Ovary (tissue), 7 donors: ENCODE measurements at regions not wholly inside any gene's neighbourhood (a gene's known extent, or its start where the extent isn't known, plus 50 kb on each side); places are given as distances from the start of the nearest gene placed in this dataset.

Experiments used
- DNase-seq, 5 donors: peaks; one replicate each; pipeline ENCODE4 v3.0.0-alpha.2; 2019 to 2020
- H3K27ac ChIP-seq, 2 donors: fragments of 200-600 bp; one replicate each; pipeline versions ENCODE4 v1.5.1 to v1.8.0; 2019 to 2022
- H3K27me3 ChIP-seq: fragments of 200-600 bp; one replicate; pipeline ENCODE4 v1.8.0; 2022
- H3K36me3 ChIP-seq: fragments of 200-600 bp; sonication (generic); one replicate; pipeline ENCODE4 v1.5.1; 2019
- H3K4me1 ChIP-seq: one replicate; pipeline ENCODE4 v1.8.1; 2013; ENCODE audit warnings: mild to moderate bottlenecking, moderate library complexity; ENCODE audit not compliant: insufficient read depth
- H3K4me3 ChIP-seq: fragments of 200-600 bp; sonication (generic); one replicate; pipeline ENCODE4 v1.5.1; 2017
- H3K9me3 ChIP-seq, 2 donors: fragments of 200-600 bp in 1 of 2; sonication (generic) in 1 of 2; one replicate each; pipeline versions ENCODE4 v1.5.1 to v1.8.1; 2013 to 2019; ENCODE audit warnings: mild to moderate bottlenecking in 1 of 2, moderate library complexity in 1 of 2
- EP300 ChIP-seq: sonication (generic); formaldehyde crosslinking; IDR thresholded peaks from one replicate; pipeline ENCODE4 v1.6.1; 2017; ENCODE audit warnings: antibody characterized with exemption
- POLR2A ChIP-seq: fragments of 450-650 bp; IDR thresholded peaks from one replicate; pipeline ENCODE4 v1.6.1; 2017; ENCODE audit warnings: antibody characterized with exemption, mild to moderate bottlenecking, moderate library complexity
- WGBS, 3 donors: extraction: QIAGEN DNeasy Blood & Tissue Kit in 1 of 3; methylation state at CpG; one replicate each; pipeline versions ENCODE4 v1.1.5 to v1.1.7; 2013 to 2017; 5-methylcytosine and 5-hydroxymethylcytosine counted together
- intact Hi-C, 4 donors: fragments of 100-400 bp; cut with DNase I; formaldehyde crosslinking; loops; one replicate each; pipeline versions ENCODE4 v1.11.0 to v1.15.1; 2022 to 2023
- TF ChIP-seq, protein P1 (sequence below), 3 donors: fragments of 450-650 bp in 2 of 3; fragments of 200-600 bp in 1 of 3; IDR thresholded peaks; one replicate each; pipeline versions ENCODE4 v1.5.1 to v1.8.0; 2016 to 2022; ENCODE audit warnings: antibody characterized with exemption in 3 of 3, mild to moderate bottlenecking in 1 of 3
- donor health status: DM: no; HTN: no; CAD: no; lungs with moderate emphysema.
- donor health status: DM: no; HTN: no; CAD: no.
- donor health status: Bipolar disorder and iron deficiency.
- donor health status: DM: no; HTN: no; CAD: no.
- donor health status: DM: yes; HTN: yes; CAD: no.

GRCh38 chr1:87976316-87976715 lies 647.6 kb downstream of the LMO4 start:
- Histone ChIP-seq H3K27me3 (no peaks in the 10 kb centered on the region), H3K9me3 (no peaks in the 10 kb centered on the region), H3K36me3 (no peaks in the 10 kb centered on the region), H3K27ac (no peak overlapping the region), H3K4me1 (no peaks in the 10 kb centered on the region), H3K4me3 (no peak overlapping the region)
- TF ChIP-seq, protein P1, sequence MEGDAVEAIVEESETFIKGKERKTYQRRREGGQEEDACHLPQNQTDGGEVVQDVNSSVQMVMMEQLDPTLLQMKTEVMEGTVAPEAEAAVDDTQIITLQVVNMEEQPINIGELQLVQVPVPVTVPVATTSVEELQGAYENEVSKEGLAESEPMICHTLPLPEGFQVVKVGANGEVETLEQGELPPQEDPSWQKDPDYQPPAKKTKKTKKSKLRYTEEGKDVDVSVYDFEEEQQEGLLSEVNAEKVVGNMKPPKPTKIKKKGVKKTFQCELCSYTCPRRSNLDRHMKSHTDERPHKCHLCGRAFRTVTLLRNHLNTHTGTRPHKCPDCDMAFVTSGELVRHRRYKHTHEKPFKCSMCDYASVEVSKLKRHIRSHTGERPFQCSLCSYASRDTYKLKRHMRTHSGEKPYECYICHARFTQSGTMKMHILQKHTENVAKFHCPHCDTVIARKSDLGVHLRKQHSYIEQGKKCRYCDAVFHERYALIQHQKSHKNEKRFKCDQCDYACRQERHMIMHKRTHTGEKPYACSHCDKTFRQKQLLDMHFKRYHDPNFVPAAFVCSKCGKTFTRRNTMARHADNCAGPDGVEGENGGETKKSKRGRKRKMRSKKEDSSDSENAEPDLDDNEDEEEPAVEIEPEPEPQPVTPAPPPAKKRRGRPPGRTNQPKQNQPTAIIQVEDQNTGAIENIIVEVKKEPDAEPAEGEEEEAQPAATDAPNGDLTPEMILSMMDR (IDR thresholded peaks at IDR 0.05): no peak
- TF ChIP-seq EP300: no peak
- TF ChIP-seq POLR2A: no peak
- no peak for DNase-seq
- intact Hi-C loops: no loop called here

- Histone ChIP-seq H3K36me3 (no peaks in the 10 kb centered on the region), H3K9me3 (no peaks in the 10 kb centered on the region), H3K4me3 (no peak overlapping the region), H3K4me1 (no peaks in the 10 kb centered on the region), H3K27ac (no peak overlapping the region), H3K27me3 (no peaks in the 10 kb centered on the region)
- no peak for DNase-seq
- 61 to 82% (median 78%) methylated on average over 2 of the region's 2 CpGs for WGBS, 3 donors
- intact Hi-C loops: no loop called here
- TF ChIP-seq POLR2A (no peak), EP300 (no peak)
- TF ChIP-seq, protein P1 (IDR thresholded peaks at IDR 0.05): no peak
Measured at GRCh38 chr1:87977145-87977544, 648.5 kb downstream of the LMO4 start.

DNA sequence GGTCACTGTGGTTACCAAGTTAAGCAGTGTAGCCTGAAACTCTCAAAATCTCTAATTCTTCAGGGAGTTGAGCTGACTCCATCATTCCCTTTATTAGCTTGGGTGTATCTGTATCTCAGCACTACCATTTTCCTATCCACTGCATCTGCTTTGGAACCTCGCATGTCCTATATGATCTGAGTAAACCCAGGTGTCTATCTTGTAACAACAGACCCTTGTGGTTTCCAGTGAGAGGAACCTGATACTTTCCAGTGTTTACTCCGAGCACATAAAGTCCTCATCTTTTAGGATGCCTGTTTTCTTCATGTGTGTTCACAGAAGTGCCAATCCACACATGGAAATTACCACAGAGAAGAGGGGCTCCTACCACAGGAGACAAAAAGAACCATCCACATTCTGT lies 650.4 kb downstream of the LMO4 start:
- Histone ChIP-seq H3K9me3 (no peaks in the 10 kb centered on the region), H3K4me1 (no peaks in the 10 kb centered on the region), H3K27ac (no peak overlapping the region), H3K4me3 (no peak overlapping the region), H3K36me3 (no peaks in the 10 kb centered on the region), H3K27me3 (no peaks in the 10 kb centered on the region)
- 83 to 95% (median 90%) methylated on average over 2 of the region's 2 CpGs for WGBS, 3 donors
- TF ChIP-seq EP300 (no peak), POLR2A (no peak)
- TF ChIP-seq, protein P1 (IDR thresholded peaks at IDR 0.05): no peak
- DNase-seq: no peak
- intact Hi-C loops: no loop called here

DNA sequence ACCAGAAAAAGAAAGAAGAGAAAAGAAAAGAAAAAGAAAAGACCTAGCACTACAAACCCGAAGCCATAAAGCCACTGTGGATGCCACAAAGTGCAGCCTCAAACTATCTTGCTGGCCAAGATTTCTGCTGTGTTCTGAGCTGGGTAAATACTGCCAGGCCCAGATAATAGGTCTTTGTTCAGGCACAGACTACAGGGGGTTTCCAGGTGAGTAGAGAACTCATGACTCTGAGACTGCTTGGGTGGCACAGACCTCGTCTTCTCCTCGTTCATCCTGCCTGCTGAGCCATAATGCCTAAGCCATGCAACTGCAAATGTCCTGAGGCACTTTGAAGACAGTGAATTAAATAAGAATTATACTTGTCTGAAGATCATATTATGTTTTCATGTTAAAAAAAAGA lies 651.8 kb downstream of the LMO4 start:
- H3K4me3 ChIP-seq: no peak overlapping the region
- no peaks in the 10 kb centered on the region for H3K36me3 ChIP-seq
- 69 to 85% (median 85%) methylated on average over 3 of the region's 3 CpGs for WGBS, 3 donors
- H3K9me3 ChIP-seq: no peaks in the 10 kb centered on the region
- no peak overlapping the region for H3K27ac ChIP-seq
- H3K27me3 ChIP-seq: no peaks in the 10 kb centered on the region
- TF ChIP-seq, protein P1 (IDR thresholded peaks at IDR 0.05): no peak
- TF ChIP-seq POLR2A: no peak
- TF ChIP-seq EP300: no peak
- H3K4me1 ChIP-seq: no peaks in the 10 kb centered on the region
- intact Hi-C loops: no loop called here
- DNase-seq: no peak

- Histone ChIP-seq H3K4me1 (no peaks in the 10 kb centered on the region), H3K27ac (no peak overlapping the region), H3K36me3 (no peaks in the 10 kb centered on the region), H3K4me3 (no peak overlapping the region), H3K9me3 (no peaks in the 10 kb centered on the region), H3K27me3 (no peaks in the 10 kb centered on the region)
- WGBS, 3 donors: 83 to 94% (median 90%) methylated on average over 2 of the region's 2 CpGs
- TF ChIP-seq EP300 (no peak), POLR2A (no peak)
- TF ChIP-seq, protein P1 (IDR thresholded peaks at IDR 0.05): no peak
- intact Hi-C loops: no loop called here
- no peak for DNase-seq
Measured at GRCh38 chr1:87981386-87981785, 652.7 kb downstream of the LMO4 start.
